ENCODE measurements at regions not wholly inside any gene's neighbourhood (a gene's known extent, or its start where the extent isn't known, plus 50 kb on each side); places are given as distances from the start of the nearest gene placed in this dataset.
"Not testable (repeated sequence)": the region's sequence is repeated elsewhere in the genome, so short reads cannot be mapped to it uniquely, and the experiment has no call there.

DNA sequence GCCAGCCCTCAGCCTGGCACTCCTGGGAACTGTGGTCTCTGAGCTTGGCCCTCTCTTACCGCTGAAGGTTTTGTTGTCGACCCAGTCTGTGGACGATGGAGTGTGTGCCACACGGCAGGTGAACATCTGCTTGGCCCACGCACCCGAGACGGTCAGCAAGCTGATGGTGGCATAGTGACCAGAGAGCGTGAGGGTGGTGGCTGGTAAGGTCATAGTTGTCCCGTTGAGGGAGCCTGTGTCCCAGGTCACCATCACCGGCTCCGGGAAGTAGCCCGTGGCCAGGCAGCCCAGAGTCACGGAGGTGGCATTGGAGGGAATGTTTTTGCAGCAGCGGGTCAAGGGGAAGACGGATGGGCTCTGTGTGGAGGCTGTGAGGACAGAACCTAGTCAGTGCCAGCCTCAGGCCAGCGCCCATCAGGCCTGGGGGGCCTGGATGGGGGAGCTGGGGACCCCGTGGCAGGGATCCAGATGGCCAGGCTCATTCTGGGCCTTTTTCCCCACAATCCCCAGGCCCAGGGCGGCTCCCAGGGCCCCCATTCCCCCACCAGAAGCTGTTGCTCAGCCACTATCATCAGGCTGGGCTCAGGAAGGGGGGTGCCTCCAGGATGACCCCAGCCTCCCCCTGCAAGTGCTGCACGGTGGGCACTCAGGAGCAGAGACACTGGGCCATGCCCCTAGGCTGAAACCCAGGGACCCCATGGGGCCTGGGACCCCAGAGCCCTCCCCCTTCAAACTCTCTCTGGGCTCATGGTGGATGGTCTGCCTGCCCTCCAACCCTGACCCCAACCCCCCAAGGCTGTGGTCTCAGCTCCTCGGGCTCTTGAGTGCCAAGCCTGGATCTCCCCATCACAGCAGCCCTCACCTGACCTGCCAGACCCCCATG, 75.2 kb downstream of the TMEM121 start:
- no peak for DNase-seq

- DNase-seq, result no peak
Observed at GRCh38 chr14:105602243-105602750, 75.9 kb downstream of the TMEM121 start.

DNA sequence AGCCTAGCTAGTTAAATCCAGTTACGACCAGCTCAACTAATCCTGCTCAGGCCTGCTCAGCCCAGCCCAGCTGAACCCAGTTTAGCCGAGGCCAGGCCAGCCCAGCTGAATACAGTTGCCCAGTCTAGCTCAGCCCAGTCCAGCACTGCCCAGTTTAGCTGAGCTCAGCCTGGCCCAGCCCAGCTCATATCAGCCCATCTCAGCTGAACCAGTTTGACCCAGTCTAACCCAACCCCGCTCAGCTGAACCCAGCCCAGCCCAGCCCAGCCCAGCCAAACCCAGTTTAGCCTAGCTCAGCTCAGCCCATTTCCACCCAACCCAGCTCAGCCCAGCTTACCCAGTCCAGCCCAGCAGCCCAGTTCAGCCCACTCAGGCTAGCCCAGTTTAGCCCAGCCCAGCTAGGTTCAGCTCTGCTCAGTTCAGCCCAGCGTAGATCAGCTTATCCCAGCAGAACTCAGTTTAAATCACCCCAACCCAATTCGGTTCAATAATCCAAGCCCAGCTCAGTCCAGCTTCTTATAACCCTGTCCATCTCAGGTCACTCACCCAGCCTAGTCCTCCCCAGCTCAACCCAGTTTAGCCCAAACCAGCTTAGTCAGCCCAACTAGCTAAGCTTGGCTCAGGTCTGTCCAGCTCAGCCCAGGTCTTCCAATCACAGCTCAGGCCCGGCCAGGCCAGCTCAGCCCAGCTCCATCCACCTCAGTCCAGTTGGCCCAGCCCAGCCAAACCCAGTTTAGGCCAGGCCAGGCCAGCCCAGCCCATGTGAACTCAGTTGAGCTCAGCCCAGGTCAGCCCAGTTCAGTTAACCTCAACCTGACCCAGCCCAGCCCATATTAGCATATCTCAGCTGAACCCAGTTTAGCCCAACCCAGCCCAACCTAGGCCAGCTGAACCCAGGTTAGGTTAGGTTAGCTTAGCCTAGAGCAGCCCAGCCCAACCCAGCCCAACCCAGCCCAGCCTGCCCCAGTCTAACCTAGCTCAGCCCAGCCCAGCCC, 76.7 kb downstream of the TMEM121 start:
- DNase-seq, result no peak

GRCh38 chr14:105604531-105605463, 78.4 kb downstream of the TMEM121 start:
- DNase-seq, result not testable (repeated sequence)

- DNase-seq, result no peak
Observed at GRCh38 chr14:105605464-105606304, 79.3 kb downstream of the TMEM121 start.

- DNase-seq, result not testable (repeated sequence)
Observed at GRCh38 chr14:105606305-105606975, 80.1 kb downstream of the TMEM121 start.

DNA sequence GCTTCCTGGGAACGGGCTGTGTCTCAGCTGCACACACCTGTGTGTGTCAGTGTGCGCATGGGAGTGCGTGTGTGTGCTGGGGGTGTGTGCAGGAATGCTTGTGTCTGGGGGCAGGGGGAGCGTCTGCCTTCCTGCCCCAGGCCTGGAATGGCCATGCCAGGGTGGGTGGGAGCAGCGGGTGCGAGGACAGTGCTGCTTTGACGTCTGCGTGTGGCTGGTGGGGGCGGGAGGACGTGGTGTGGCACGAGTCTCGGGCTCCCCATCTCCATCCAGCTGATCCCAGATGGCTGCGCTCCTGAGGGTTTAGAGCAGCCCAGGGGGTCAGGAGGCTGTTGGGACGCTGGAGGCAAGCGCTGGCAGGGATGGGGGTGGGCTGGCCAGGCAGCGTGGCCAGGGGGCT, 80.6 kb downstream of the TMEM121 start:
- DNase-seq, result not testable (repeated sequence)

DNA sequence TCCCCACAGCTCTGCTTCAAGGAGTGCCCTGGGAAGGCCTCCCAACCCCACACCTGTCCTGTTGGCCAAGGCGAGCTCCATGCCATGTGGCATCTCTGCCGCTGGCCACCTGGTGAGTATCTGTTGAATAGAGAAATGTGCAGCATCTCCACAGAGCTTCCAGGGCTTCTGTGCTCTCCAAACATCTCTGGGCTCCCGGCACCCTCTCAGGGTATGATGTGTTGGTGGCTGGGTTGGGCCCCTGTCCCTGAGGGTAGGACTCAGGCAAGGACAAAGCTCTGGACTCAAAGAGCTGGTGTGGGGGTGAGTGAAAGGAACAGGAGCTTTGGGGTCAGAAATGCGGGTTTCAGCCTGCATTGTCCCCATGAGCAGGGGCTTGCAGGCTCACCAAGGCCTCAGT, 88.6 kb downstream of the TMEM121 start:
- DNase-seq, result not testable (repeated sequence)

- DNase-seq, result not testable (repeated sequence)
Observed at GRCh38 chr14:105615986-105616801, 89.8 kb downstream of the TMEM121 start.

DNA sequence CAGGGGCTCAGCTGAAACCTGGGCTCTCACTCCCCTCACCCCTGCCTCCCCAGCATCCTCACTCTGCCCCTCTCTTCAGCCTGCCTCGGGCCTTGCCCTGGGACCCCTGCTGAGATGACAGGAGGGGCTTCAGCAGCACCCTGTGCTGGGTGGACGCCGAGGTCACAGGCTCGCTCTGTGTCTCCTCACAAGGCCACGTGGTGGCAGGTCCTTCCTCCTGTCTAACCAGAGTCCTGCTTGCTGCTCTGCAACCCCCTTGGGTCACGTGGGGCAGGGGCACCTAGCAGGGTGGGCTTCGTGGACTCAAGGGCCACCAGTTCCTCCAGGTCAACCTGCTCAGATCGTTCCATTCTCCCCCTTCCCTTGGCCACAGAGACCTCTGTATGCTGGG, 90.4 kb downstream of the TMEM121 start:
- DNase-seq, result no peak

GRCh38 chr14:105617201-105617777, 90.9 kb downstream of the TMEM121 start:
- no peak for DNase-seq

- DNase-seq, result not testable (repeated sequence)
Observed at GRCh38 chr14:105617805-105618204, 91.4 kb downstream of the TMEM121 start.

- not testable (repeated sequence) for DNase-seq
Observed at GRCh38 chr14:105619324-105619723, 92.9 kb downstream of the TMEM121 start.

- not testable (repeated sequence) for DNase-seq
Observed at GRCh38 chr14:105620178-105620864, 93.9 kb downstream of the TMEM121 start.

DNA sequence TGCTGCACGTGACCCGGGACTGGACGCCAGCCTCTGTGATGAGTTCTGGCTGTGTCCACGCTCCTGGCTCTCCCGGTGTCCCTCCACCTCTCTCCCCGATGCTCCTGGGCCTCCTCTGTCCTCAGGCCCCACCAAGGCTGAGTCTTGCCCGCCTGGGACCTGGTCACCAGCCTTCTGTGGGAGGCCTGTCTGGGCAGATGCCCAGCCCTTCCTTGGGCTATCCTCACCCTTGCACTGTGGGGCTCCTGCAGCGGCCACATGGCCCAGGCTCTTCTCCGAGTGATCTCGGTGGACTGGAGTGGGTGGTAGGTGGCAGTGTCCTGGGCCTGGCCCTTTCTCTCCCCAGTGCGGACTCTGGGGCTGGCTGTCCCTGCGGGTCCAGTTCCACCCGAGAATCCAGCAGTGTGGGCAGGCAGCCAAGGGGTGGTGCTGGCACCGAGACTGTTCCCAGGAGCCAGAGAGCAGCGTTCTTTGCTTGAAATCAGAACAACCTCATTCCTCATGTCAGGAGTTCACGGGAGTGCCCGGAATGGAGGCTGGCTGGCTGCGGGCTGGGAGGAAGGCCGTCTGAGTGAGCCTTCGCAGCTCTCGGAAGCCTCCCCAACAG, 94.6 kb downstream of the TMEM121 start:
- not testable (repeated sequence) for DNase-seq

DNA sequence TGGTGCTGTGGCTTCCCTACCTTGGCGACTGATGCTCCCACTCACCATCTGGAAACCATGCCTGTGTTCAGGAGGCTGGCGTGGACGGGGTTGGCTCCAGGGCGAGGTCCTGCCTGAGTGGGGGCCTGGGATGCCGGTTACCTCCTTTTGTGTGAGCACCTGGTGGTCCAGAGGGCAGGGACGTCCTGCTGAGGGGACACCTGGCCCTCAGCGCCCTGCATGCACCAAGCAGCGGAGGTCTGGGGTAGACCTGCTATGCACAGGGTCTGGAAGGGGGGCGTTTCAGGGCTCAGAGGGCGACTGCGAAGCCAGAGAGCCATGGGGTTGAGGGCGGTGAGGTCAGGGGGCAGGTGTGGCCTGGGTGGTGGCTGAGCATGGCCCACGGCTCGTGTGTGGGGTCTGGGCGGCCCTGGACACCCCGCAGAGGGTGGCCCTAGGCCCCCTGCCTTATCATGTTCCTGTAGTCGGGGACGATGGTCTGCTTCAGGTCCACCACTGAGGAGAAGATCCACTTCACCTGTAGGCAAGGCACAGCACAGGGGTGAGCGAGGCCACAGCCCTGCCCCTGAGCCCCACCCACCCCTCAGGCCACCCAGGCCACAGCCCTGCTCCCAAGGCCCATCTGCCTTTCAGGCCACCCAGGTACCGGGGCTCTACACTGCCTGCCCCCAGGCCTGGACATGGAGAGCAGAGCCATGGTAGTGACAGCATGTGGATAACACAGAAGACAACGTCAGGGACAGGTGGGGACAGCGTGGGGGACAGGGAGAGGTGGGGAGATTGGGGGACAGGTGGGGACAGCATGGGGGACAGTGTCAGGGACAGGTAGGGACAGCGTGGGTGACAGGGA, 95.3 kb downstream of the TMEM121 start:
- DNase-seq, result not testable (repeated sequence)

- DNase-seq, result no peak
Observed at GRCh38 chr14:105622329-105622955, 96.1 kb downstream of the TMEM121 start.
